SK-N-SH treated with all-trans-retinoic acid at 6 μM for 48 hours (cell line): ENCODE measurements at regions not wholly inside any gene's neighbourhood (a gene's known extent, or its start where the extent isn't known, plus 50 kb on each side); places are given as distances from the start of the nearest gene placed in this dataset.

ENCODE experiments used
- ARNTL ChIP-seq: fragments of 450-650 bp; formaldehyde crosslinking; IDR thresholded peaks from 2 replicates; pipeline ENCODE4 v1.5.0; 2020; ENCODE audit warnings: low read depth, mild to moderate bottlenecking, moderate library complexity, borderline replicate concordance
- CSDC2 ChIP-seq: fragments of 250-450 bp; sonication (Bioruptor Pico); IDR thresholded peaks from 2 replicates; pipeline ENCODE4 v1.5.0; 2020; ENCODE audit warnings: mild to moderate bottlenecking, moderate library complexity
- GLIS3 ChIP-seq: fragments of 250-450 bp; sonication (Bioruptor Pico); IDR thresholded peaks from 2 replicates; pipeline ENCODE4 v1.5.0; 2020; ENCODE audit warnings: mild to moderate bottlenecking, moderate library complexity
- PPARA ChIP-seq: fragments of 250-450 bp; sonication (Bioruptor Pico); IDR thresholded peaks from 2 replicates; pipeline ENCODE4 v1.5.0; 2020; ENCODE audit warnings: mild to moderate bottlenecking, borderline replicate concordance
- RARB ChIP-seq: fragments of 250-450 bp; sonication (Bioruptor Pico); IDR thresholded peaks from 2 replicates; pipeline ENCODE4 v1.8.0; 2021; ENCODE audit warnings: mild to moderate bottlenecking, moderate library complexity
- TOX ChIP-seq: fragments of 250-450 bp; sonication (Bioruptor Pico); IDR thresholded peaks from 2 replicates; pipeline ENCODE4 v1.8.0; 2021; ENCODE audit warnings: mild to moderate bottlenecking, moderate library complexity, borderline replicate concordance
- ZFP3 ChIP-seq: fragments of 250-450 bp; sonication (Bioruptor Pico); IDR thresholded peaks from 2 replicates; pipeline ENCODE4 v1.5.0; 2020; ENCODE audit warnings: mild to moderate bottlenecking, moderate library complexity
- ZNF8 ChIP-seq: fragments of 450-650 bp; formaldehyde crosslinking; IDR thresholded peaks from 2 replicates; pipeline ENCODE4 v1.5.0; 2020; ENCODE audit warnings: mild to moderate bottlenecking, moderate library complexity

DNA sequence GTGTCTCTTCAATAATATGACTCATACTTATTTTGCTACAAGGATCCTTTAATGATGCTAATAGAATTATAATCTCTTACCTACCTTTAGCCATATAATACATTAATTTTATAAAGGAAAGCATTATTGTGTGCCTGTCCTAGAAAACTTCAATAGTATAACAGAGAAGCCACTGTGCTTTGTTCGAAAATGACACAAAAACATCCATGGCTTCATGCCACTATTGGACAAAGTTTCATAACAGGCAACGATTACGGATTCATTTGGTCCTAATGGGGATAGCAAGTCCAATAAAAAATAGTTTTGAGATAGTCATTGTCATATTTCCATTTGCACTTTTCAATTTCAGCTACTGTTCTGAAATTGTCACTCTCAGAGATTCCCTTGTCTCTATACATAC, 52.5 kb upstream of the CCDC150 start:
- TF ChIP-seq ZNF8 (no peak), CSDC2 (CRISPR knock-in tag) (no peak), PPARA (CRISPR knock-in tag) (no peak), TOX (no peak), ZFP3 (no peak), RARB (no peak), GLIS3 (CRISPR knock-in tag) (no peak), ARNTL (CRISPR knock-in tag) (no peak)
